ENCODE measurements at regions not wholly inside any gene's neighbourhood (a gene's known extent, or its start where the extent isn't known, plus 50 kb on each side); places are given as distances from the start of the nearest gene placed in this dataset.

GRCh38 chrX:44036336-44036735, 63.1 kb upstream of the NDP start:
- no peak for TF ChIP-seq CTCF (IDR thresholded peaks at IDR 0.05)
- no peak for TF ChIP-seq POLR2A (IDR thresholded peaks at IDR 0.05)
